IMR-90 (cell line): ENCODE measurements at regions not wholly inside any gene's neighbourhood (a gene's known extent, or its start where the extent isn't known, plus 50 kb on each side); places are given as distances from the start of the nearest gene placed in this dataset.

Experiments
- ATAC-seq: fragments of 200-7000 bp; cut with Tn5 transposase; 2 replicates; pipeline ENCODE4 v1.9.1; 2020; ENCODE audit warnings: low read depth, mild to moderate bottlenecking, moderate library complexity
- BruUV-seq: library from RNA; stranded (reverse); fragments of 400-500 nt; replicated peaks from 2 replicates; lab custom pipeline; 2021; lab: Mats Ljungman, UMichigan
- CTCF ChIA-PET: fragments of 300-600 bp; formaldehyde crosslinking; extraction: SDS; loops from one replicate; lab custom pipeline; 2021; ENCODE audit warnings: antibody characterized with exemption; lab: Yijun Ruan, JAX
- POLR2A ChIA-PET: fragments of 300-600 bp; sonication (Branson Sonifier 250); formaldehyde crosslinking; loops from one replicate; lab custom pipeline; 2022; ENCODE audit warnings: antibody characterized with exemption; ENCODE audit not compliant: unreplicated experiment; lab: Charles Lee
- DNase-seq: peaks from one replicate; pipeline ENCODE4 v3.0.0; 2013
- H2AFZ ChIP-seq: replicated peaks from 2 replicates; pipeline ENCODE3; 2013; ENCODE audit warnings: low read length, mild to moderate bottlenecking; ENCODE audit not compliant: poor library complexity
- H2AK5ac ChIP-seq: 2 replicates; pipeline ENCODE4 v1.6.1; 2013; ENCODE audit warnings: low read depth, low read length, inconsistent platforms
- H2AK9ac ChIP-seq: replicated peaks from 2 replicates; pipeline ENCODE3; 2013; ENCODE audit warnings: mild to moderate bottlenecking, low read depth, low read length, moderate library complexity; ENCODE audit not compliant: poor library complexity
- H2BK120ac ChIP-seq: 2 replicates; pipeline ENCODE4 v1.6.1; 2013; ENCODE audit warnings: low read depth, low read length, inconsistent platforms
- H2BK15ac ChIP-seq: 3 replicates; pipeline ENCODE4 v1.6.1; 2013; ENCODE audit warnings: low read depth, low read length, inconsistent platforms
- H2BK20ac ChIP-seq: 2 replicates; pipeline ENCODE4 v1.6.1; 2013; ENCODE audit warnings: low read depth, mild to moderate bottlenecking, inconsistent platforms, low read length, moderate library complexity
- H2BK5ac ChIP-seq: 2 replicates; pipeline ENCODE4 v1.6.1; 2013; ENCODE audit warnings: mild to moderate bottlenecking, low read depth, low read length, inconsistent platforms; ENCODE audit not compliant: poor library complexity, severe bottlenecking
- H3K14ac ChIP-seq: replicated peaks from 2 replicates; pipeline ENCODE4 v1.6.1; 2013; ENCODE audit warnings: low read depth, low read length, inconsistent platforms
- H3K18ac ChIP-seq: 2 replicates; pipeline ENCODE4 v1.6.1; 2013; ENCODE audit warnings: low read depth, low read length, control low read depth
- H3K23ac ChIP-seq: 2 replicates; pipeline ENCODE4 v1.6.1; 2013; ENCODE audit warnings: low read depth, low read length, inconsistent platforms
- H3K27ac ChIP-seq: 2 replicates; pipeline ENCODE4 v1.5.1; 2013; ENCODE audit warnings: mild to moderate bottlenecking, control low read depth, low read length; ENCODE audit not compliant: insufficient read depth
- H3K27me3 ChIP-seq: 2 replicates; pipeline ENCODE4 v1.6.1; 2013; ENCODE audit warnings: low read length; ENCODE audit not compliant: control insufficient read depth, insufficient read depth
- H3K36me3 ChIP-seq: 2 replicates; pipeline ENCODE4 v1.6.1; 2013; ENCODE audit warnings: low read length, mixed read lengths; ENCODE audit not compliant: control insufficient read depth, insufficient read depth
- H3K4ac ChIP-seq: 2 replicates; pipeline ENCODE4 v1.6.1; 2013; ENCODE audit warnings: low read depth, low read length, inconsistent platforms
- H3K4me1 ChIP-seq: 2 replicates; pipeline ENCODE4 v1.6.1; 2013; ENCODE audit warnings: low read length, mixed read lengths; ENCODE audit not compliant: control insufficient read depth, insufficient read depth
- H3K4me2 ChIP-seq: 2 replicates; pipeline ENCODE4 v1.6.1; 2013; ENCODE audit warnings: low read depth, mild to moderate bottlenecking, control low read depth, low read length, moderate library complexity
- H3K4me3 ChIP-seq: 2 replicates; pipeline ENCODE4 v1.5.1; 2013; ENCODE audit warnings: low read depth, mild to moderate bottlenecking, control low read depth, low read length, moderate library complexity; ENCODE audit not compliant: insufficient read depth
- H3K56ac ChIP-seq: 2 replicates; pipeline ENCODE4 v1.6.1; 2013; ENCODE audit warnings: low read length, inconsistent platforms; ENCODE audit not compliant: insufficient read depth; ENCODE audit errors: extremely low read depth
- H3K79me1 ChIP-seq, 2 experiments: 2 replicates each; pipeline ENCODE4 v1.6.1; 2013; ENCODE audit warnings: low read length in 2 of 2, inconsistent platforms in 1 of 2, low read depth in 1 of 2
- H3K9ac ChIP-seq: 2 replicates; pipeline ENCODE4 v1.6.1; 2013; ENCODE audit warnings: low read depth, low read length, control low read depth
- H3K9me1 ChIP-seq: 2 replicates; pipeline ENCODE4 v1.6.1; 2013; ENCODE audit warnings: low read length, inconsistent platforms; ENCODE audit not compliant: insufficient read depth
- H3K9me3 ChIP-seq: 2 replicates; pipeline ENCODE4 v1.6.1; 2013; ENCODE audit warnings: low read length; ENCODE audit not compliant: control insufficient read depth, insufficient read depth
- H4K20me1 ChIP-seq: 2 replicates; pipeline ENCODE4 v1.6.1; 2013; ENCODE audit warnings: low read length, inconsistent platforms; ENCODE audit not compliant: insufficient read depth
- H4K5ac ChIP-seq: 2 replicates; pipeline ENCODE4 v1.6.1; 2013; ENCODE audit warnings: mild to moderate bottlenecking, low read depth, low read length, control low read depth
- H4K8ac ChIP-seq, 2 experiments: 2 replicates each; pipeline ENCODE4 v1.6.1; 2013; ENCODE audit warnings: low read depth in 2 of 2, low read length in 2 of 2, control low read depth in 1 of 2, inconsistent platforms in 1 of 2
- H4K91ac ChIP-seq: 2 replicates; pipeline ENCODE4 v1.6.1; 2013; ENCODE audit warnings: low read depth, low read length, inconsistent platforms; ENCODE audit not compliant: insufficient read depth
- CHD1 ChIP-seq: IDR thresholded peaks from 2 replicates; pipeline ENCODE4 v1.6.1; 2012; ENCODE audit warnings: low read depth, low read length, improper control_type of control experiment
- CTCF ChIP-seq: conservative IDR thresholded peaks from 2 replicates; pipeline ENCODE4 v1.5.1; 2012; ENCODE audit warnings: mild to moderate bottlenecking, low read depth, low read length, improper control_type of control experiment
- FOS ChIP-seq: fragments of 150-350 bp; IDR thresholded peaks from 2 replicates; pipeline ENCODE4 v1.6.1; 2016; ENCODE audit warnings: low read depth, low read length
- MXI1 ChIP-seq: IDR thresholded peaks from 2 replicates; pipeline ENCODE4 v1.6.1; 2012; ENCODE audit warnings: low read depth, mild to moderate bottlenecking, low read length, moderate library complexity, borderline replicate concordance
- POLR2A ChIP-seq: IDR thresholded peaks from 2 replicates; pipeline ENCODE4 v1.6.1; 2012; ENCODE audit warnings: mild to moderate bottlenecking, low read depth, low read length
- SMC3 ChIP-seq: fragments of 150-350 bp; IDR thresholded peaks from 2 replicates; pipeline ENCODE4 v1.6.1; 2016; ENCODE audit warnings: low read depth, mild to moderate bottlenecking, antibody characterized with exemption, low read length, moderate library complexity
- WGBS, 2 experiments: methylation state at CpG; one replicate each; pipeline versions ENCODE4 v1.1.5 to v1.1.7; 2013; ENCODE audit warnings: missing lambda C conversion rate in 2 of 2; ENCODE audit not compliant: insufficient read length in 1 of 2; ENCODE audit errors: extremely low coverage in 2 of 2; 5-methylcytosine and 5-hydroxymethylcytosine counted together
- dilution Hi-C: fragments of 300-500 bp; cut with HindIII; formaldehyde crosslinking; loops from one replicate; pipeline ENCODE4 v1.14.3; 2018; ENCODE audit warnings: low sequenced_read_pairs; ENCODE audit not compliant: unreplicated experiment
- in situ Hi-C: fragments of 300-500 bp; cut with MboI; formaldehyde crosslinking; loops from 3 replicates; pipeline ENCODE4 v1.14.3; 2019; ENCODE audit warnings: low sequenced_read_pairs, inconsistent platforms, mixed read lengths
- intact Hi-C: fragments of 100-400 bp; cut with micrococcal nuclease; formaldehyde crosslinking; loops from 2 replicates; pipeline ENCODE4 v1.10.0; 2022

GRCh38 chr12:34361721-34362316 lies 339.5 kb downstream of the ALG10 start:
- dilution Hi-C loops = no loop called here
- Histone ChIP-seq H3K4me1 (no peaks in the 10 kb centered on the region), H2BK20ac (no peak overlapping the region), H2BK5ac (no peak overlapping the region), H3K56ac (no peak overlapping the region), H3K14ac (no peak overlapping the region), H3K9ac (no peak overlapping the region), H3K27ac (no peak overlapping the region), H3K9me3 (peaks cover 42% of the 10 kb centered on the region), H3K23ac (no peak overlapping the region), H3K4me2 (no peak overlapping the region), H4K20me1 (no peaks in the 10 kb centered on the region), H4K5ac (no peak overlapping the region), H3K36me3 (no peaks in the 10 kb centered on the region), H2AK5ac (no peak overlapping the region), H4K91ac (no peak overlapping the region), H4K8ac (no peak overlapping the region), H2AK9ac (no peak overlapping the region), H2AFZ (no peak overlapping the region), H3K9me1 (no peaks in the 10 kb centered on the region), H3K4ac (no peak overlapping the region), H2BK120ac (no peak overlapping the region), H3K27me3 (no peaks in the 10 kb centered on the region), H3K79me1 (no peaks in the 10 kb centered on the region), H2BK15ac (no peak overlapping the region), H3K18ac (no peak overlapping the region), H3K4me3 (no peak overlapping the region)
- intact Hi-C loops = no loop called here
- ATAC-seq (no peak), DNase-seq (no peak)
- CTCF ChIA-PET = no interaction called here
- TF ChIP-seq CTCF (no peak), SMC3 (no peak), FOS (no peak), POLR2A (no peak), MXI1 (no peak), CHD1 (no peak)
- POLR2A ChIA-PET = no interaction called here
- 19% methylated on average over 7 of the region's 30 CpGs; no CpG with 5 or more reads in 1 of the 2 experiments for WGBS, 2 experiments
- BruUV-seq = no TSS peak
- in situ Hi-C loops = no loop called here
